ENCODE measurements at regions not wholly inside any gene's neighbourhood (a gene's known extent, or its start where the extent isn't known, plus 50 kb on each side); places are given as distances from the start of the nearest gene placed in this dataset.
"Not testable (repeated sequence)": the region's sequence is repeated elsewhere in the genome, so short reads cannot be mapped to it uniquely, and the experiment has no call there.

DNA sequence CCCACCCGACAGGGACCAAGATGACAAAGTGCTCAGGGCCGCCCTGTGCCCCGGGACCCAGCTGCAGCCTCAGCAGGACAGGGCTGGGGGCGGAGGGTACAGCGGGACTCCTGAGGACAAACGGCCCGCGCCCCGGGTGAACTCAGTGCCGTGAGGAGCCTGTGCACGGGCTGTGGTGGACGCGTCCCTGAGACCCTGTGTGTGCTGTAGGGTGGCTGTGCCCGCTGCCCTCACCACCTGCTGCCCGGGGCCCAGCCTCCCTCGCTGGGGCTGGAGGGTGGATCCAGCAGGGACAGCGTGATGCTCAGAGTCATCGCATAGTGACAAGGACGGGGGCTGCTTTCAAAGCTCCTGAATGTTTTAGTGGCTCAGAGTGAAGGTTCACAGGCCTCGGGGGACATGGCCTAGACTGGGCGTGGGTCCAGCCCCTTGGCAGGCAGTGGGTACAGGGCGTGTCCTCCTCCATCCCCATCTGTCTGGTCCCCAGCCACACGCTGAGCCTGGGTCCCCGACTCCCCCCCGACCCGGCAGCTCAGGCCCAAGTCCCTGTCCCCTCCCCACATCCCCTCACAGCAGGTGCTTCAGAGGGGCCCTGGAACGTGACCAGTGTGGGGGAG, 172.7 kb downstream of the TMEM121 start:
- not testable (repeated sequence) for DNase-seq

DNA sequence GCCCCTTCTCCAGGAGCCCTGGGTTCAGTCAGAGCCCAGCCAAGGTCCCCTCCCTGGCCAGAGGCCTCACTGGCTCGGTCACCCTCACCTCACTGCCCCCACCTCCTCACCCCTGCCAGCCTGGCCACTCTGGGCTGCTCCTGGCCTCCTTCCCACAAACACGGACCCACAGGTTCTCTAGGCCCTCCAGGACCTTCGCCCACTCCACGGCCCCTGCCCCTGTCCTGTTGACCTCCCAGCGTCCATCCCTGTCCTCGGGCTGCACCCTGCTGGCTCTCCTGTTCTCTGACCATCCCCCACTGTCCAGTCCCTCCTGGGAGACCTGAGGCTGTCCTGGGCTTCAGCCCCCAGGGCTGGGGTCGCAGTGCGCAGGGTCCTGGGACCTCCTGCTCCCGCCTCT, 173.3 kb downstream of the TMEM121 start:
- DNase-seq = not testable (repeated sequence)

- DNase-seq = not testable (repeated sequence)
These were observed 173.8 kb downstream of the TMEM121 start for GRCh38 chr14:105700146-105700545.

DNA sequence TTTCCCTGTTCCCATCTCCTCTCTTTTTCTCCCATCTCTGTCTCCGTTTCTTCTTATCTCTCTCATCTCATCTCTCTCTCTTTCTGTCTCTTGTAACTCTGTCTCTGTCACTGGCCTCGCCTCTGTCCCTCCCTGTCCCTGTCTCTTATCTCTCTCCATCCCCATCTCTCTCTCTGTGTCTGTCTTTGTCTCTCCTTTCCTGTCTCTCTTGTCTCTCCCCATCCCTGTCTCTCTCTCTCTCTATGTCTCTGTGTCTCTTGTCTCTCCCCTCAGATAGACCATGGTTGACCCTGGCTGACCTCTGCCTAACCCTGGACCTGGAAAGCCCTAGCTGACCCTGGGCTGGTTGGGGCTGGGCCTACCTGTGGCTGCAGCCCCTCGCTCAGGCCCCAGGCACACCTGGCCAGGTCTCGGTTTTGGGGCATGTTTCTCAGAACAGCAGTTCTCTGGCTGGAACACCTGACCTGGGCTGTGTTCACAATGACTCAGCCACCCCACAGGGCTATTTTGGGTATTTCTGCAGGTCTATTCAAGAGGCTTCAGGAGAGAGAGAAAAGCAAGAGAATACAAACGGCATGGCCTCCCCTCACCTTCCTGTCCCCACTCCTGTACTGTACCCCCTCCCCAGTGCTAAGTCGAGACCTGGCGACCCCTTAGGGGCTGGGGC, 174.4 kb downstream of the TMEM121 start:
- DNase-seq = peak in 1 of 2 donors; percentile 34

- DNase-seq = no peak
These were observed 175.3 kb downstream of the TMEM121 start for GRCh38 chr14:105701456-105702274.

DNA sequence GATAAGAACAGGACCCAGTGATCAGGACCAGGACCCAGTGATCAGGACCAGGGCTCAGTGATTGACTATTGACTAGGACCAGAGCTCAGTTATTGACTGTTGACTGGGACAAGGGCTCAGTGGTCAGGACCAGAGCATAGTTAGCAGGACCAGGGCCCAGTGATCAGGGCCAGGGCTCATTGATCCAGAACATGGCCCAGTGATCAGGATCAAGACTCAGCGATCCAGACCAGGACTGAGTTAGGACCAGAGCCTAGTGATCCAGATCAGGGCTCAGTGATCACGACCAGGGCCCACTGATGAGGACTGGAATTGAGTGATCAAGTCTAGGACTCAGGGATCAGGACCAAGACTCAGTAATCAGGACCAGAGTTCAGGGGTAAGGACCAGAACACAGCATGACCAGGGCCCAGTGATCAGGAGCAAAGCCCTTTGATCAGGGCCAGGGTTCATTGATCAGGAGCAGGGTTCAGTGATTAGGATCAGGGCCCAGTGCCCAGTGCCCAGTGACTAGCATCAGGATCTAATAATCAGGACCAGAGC, 176.0 kb downstream of the TMEM121 start:
- no peak for DNase-seq

DNA sequence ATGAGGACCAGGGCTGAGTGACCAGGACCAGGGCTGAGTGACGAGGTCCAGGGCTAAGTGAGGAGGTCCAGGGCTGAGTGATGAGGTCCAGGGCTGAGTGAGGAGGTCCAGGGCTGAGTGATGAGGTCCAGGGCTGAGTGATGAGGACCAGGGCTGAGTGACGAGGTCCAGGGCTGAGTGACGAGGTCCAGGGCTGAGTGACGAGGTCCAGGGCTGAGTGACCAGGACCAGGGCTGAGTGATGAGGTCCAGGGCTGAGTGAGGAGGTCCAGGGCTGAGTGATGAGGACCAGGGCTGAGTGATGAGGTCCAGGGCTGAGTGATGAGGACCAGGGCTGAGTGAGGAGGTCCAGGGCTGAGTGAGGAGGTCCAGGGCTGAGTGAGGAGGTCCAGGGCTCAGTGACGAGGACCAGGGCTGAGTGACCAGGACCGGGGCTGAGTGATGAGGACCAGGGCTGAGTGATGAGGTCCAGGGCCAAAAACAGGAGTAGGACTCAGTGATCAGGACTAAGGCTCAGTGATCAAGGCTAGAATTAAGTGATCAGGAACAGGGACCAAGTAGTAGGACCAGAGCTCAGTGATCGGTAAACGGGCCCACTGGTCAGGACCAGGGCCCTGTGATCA, 176.8 kb downstream of the TMEM121 start:
- DNase-seq = not testable (repeated sequence)

DNA sequence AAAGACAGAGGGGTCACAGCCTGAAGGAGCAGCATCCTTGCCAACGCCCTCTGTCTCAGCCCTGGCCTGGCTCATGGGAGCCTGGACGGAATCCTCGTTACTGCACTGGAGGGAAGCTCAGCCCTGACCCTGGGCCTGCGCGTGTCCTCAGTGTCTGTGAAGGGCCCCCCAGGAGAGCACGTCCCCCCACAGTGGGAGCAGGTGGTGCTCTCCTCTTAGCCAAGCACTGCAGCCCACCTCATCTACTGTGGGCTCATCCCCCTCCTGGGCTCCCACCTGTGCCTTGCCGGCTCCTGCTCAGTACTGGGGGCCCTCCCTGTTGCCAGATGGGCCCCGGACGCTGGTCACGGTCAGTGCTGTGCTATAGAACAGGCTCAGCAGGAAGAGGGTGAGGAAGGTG, 177.7 kb downstream of the TMEM121 start:
- not testable (repeated sequence) for DNase-seq

GRCh38 chr14:105704492-105704891, 178.1 kb downstream of the TMEM121 start:
- not testable (repeated sequence) for DNase-seq

DNA sequence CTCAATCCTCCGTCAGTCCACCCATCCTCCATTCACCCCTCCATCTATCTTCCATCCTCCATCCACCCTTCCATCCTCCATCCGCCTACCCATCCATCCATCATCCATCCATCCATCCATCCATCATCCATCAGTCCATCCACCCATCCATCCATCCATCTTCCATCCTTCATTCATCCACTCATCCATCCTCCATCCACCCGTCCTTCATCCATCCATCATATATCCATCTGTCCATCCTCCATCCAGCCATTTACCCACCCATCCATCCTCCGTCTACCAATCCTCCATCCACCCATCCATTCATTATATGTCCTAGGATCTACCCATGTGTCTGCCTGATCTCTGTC, 179.1 kb downstream of the TMEM121 start:
- DNase-seq = not testable (repeated sequence)

- DNase-seq = peak in 1 of 2 donors; percentile 68
These were observed 179.7 kb downstream of the TMEM121 start for GRCh38 chr14:105705862-105706700.

GRCh38 chr14:105706701-105707019, 180.3 kb downstream of the TMEM121 start:
- DNase-seq = not testable (repeated sequence)

DNA sequence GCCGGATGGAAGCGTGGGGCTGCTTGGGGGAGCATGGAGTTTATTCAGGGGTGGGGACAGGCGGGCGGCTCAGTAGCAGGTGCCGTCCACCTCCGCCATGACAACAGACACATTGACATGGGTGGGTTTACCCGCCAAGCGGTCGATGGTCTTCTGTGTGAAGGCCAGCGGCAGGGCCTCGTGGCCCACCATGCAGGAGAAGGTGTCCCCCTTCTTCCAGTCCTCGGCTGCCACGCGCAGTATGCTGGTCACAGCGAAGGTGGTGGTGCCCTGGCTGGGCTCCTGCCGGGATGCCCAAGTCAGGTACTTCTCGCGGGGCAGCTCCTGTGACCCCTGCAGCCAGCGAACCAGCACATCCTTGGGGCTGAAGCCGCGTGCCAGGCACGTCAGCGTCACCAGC, 180.7 kb downstream of the TMEM121 start:
- not testable (repeated sequence) for DNase-seq

- not testable (repeated sequence) for DNase-seq
These were observed 181.4 kb downstream of the TMEM121 start for GRCh38 chr14:105707723-105708151.

- not testable (repeated sequence) for DNase-seq
These were observed 182.1 kb downstream of the TMEM121 start for GRCh38 chr14:105708251-105709134.

DNA sequence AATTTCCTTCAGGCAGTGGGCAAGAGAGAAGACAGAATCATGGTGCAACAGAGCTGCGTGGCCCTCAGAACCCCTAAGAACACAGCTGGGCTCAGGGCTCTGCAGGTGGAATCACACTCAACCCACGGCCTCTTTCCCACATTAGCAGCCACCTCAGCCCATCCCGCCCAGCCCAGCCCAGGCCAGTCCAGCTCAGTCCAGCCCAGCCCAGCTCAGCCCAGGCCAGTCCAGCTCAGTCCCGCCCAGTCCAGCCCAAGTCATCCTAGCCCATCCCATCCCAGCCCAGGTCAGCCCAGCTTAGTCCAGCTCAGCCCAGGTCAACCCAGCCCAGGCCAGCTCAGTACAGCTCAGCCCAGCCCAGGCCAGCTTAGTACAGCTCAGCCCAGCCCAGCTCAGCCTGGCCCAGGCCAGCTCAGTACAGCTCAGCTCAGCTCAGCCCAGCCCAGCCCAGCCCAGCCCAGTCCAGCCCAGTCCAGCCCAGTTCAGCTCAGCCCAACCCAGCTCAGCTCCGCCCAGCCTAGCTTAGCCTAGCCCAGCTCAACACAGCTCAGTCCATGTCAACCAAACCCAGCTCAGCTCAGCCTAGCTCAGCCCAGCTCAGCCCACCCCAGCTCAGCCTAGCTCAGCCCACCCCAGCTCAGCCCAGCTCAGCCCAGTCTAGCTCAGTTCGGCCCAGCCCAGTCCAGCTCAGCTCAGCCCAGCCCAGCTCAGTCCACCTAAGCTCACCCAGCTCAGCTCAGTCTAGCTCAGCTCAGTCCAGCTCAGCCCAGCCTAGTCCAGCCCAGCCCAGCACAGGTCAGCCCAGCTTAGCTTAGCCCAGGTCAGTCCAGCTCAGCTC, 183.1 kb downstream of the TMEM121 start:
- DNase-seq = no peak

GRCh38 chr14:105710119-105711043, 184.0 kb downstream of the TMEM121 start:
- DNase-seq = peak in 1 of 2 donors; percentile 39

DNA sequence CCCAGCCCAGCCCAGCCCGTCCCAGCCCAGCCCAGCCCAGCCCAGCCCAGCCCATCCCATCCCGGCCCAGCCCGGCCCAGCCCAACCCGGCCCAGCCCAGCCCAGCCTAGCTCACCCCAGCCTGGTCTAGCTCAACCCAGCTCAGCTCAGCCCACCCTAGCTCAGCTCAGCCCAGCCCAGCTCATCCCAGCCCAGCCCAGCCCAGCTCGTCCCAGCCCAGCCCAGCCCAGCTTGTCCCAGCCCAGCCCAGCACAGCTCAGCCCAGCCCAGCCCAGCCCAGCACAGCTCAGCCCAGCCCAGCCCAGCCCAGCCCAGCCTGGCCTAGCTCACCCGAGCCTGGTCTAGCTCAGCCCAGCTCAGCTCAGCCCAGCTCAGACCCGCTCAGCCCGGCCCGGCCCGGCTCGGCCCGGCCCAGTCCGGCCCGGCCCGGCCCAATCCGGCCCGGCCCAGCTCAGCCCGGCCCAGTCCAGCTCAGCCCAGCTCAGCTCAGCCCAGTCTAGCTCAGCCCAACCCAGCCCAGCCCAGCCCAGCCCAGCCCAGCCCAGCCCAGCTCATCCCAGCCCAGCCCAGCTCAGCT, 184.7 kb downstream of the TMEM121 start:
- DNase-seq = no peak

Data from CD4-positive, alpha-beta T cell treated with Interleukin-1 beta for 1 hour (primary cell).